GM21723 (cell line): ENCODE measurements at regions not wholly inside any gene's neighbourhood (a gene's known extent, or its start where the extent isn't known, plus 50 kb on each side); places are given as distances from the start of the nearest gene placed in this dataset.

ENCODE experiments used
- ATAC-seq: cut with Tn5 transposase; IDR thresholded peaks from one replicate; pipeline ENCODE4 v1.9.1; 2021; ENCODE audit warnings: mild to moderate bottlenecking, moderate library complexity; ENCODE audit not compliant: unreplicated experiment

DNA sequence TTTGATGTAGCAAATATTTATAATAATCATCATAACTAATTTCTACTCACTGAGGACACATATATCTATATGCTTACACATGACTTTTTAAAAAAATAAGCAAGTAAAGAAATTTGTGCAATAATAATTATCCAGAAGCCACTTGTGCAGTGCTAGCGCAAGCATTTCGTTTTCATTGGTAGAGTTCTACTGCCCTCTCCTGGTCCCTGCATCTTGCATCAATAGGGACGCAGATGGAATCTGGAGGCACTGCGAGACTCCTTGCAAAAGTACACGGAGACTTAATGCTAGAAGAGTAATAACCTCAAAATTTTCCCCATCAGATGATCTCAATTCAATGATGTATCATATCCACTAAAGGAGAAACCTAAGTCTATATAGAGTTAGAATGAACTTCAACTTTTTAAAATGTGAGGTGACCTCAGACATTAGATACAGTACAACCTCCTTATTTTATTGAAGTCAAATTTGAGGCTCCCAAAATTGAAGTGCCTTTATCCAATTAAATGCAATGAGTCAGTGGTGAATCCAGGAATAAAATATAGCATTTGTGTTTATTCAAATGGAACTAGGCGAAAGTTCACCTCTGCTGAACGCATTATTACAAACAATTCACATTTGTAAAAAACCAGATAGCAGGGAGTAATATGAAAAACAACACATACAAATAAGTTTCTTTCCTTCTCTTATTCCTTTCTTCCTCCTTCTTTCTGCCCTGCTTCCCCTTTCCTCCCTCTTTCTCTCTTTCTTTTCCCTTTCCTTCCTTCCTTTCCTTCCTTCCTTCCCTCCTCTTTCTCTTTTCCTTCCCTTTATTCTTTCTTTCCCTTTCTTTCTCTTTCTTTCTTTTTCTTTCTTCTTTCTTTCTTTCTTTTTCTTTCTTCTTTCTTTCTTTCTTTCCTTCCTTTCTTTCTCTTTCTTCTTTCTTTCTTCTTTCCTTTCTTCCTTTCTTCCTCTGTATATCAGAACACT is 450.0 kb downstream of the ANKRD50 start:
- peak; percentile 96 for ATAC-seq

- no peak for ATAC-seq
Measured at GRCh38 chr4:124265701-124266100, 446.8 kb downstream of the ANKRD50 start.

GRCh38 chr4:124266721-124267120 is 445.8 kb downstream of the ANKRD50 start:
- ATAC-seq = no peak

- ATAC-seq = no peak
Measured at GRCh38 chr4:124276461-124276860, 436.1 kb downstream of the ANKRD50 start.

DNA sequence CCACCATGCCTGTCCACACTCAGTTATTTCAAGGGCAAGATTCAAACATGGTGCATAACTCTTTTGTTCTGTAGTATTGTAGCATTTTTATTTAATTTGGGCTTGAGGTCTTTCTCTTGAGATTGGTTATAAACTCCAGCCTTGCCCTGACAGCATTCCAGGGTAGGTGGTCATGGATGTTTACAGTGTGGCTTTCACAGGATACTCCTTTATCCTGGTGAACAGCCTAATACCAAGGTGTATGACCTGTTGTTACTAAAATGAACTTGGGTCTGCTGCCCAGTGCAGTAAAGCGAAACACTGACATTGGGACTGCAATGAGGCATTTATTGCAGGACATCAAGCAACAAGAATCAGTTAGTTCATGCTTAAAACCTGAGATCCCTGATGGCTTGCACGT is 434.8 kb downstream of the ANKRD50 start:
- ATAC-seq = no peak

DNA sequence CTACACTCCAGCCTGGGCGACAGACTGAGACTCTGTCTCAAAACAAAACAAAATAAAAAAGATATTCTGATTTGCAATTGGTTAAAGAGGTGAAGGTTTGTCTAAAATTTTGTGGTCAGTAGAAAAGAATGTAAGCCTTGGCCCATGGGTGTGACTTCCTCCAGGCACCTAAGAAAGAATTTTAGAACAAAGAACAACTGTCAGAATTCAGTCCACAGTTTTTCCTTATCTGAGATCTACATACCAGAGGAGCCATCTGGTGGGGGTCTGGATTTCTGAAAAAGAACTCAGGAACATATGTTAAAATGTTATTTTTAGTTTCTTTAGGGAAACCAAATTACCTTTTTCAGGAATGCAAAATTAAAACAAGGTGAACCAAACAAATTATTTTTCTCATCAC is 434.1 kb downstream of the ANKRD50 start:
- ATAC-seq = no peak

DNA sequence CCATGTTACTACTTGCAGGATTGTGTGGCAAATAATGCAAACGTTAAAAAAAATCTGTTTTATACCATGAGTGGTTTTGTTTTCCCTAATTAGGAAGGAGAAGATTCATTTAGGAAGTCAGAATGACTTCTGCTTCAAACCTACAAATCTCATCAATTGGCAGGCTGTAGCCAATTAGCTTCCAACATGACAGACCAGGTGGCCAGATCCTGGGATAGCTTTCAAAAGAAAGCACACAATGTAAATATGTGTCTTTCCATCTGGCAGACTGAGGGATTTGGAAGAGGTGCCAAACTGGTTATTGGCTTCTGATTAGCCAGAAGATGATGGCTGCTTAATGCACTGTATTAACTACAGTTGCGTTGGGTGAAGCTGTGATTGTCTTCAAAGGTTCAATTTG is 432.8 kb downstream of the ANKRD50 start:
- no peak for ATAC-seq

DNA sequence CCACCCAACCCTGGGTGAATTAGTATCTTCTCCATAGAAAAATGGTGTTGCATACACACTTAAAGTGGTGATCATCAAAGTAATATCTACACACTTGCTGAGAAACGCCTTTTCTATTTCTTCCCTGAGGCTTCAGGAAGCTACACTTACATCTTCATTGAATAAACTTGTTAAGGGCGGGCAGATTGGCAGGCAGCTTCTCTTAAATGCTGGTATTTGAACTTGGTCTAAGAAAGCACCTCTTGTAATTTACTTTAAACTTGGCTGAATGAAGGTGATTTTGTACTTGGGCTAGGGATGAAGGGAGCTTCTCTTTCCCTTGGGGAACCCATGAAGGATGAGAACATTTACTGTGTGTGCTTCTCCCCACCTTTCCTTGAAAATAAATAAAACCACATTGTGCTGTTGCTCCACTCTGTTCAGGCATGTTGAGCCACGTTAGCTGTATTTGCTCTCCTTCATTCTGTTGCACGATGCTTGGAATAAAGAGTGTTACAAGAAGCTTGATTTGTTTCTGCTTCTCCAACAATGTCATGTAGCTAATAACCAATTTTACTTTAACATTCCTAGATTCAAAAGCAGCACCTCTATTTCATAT is 430.1 kb downstream of the ANKRD50 start:
- ATAC-seq = no peak

- ATAC-seq = no peak
Measured at GRCh38 chr4:124288706-124289486, 423.6 kb downstream of the ANKRD50 start.

- ATAC-seq = no peak
Measured at GRCh38 chr4:124290678-124291077, 421.9 kb downstream of the ANKRD50 start.

DNA sequence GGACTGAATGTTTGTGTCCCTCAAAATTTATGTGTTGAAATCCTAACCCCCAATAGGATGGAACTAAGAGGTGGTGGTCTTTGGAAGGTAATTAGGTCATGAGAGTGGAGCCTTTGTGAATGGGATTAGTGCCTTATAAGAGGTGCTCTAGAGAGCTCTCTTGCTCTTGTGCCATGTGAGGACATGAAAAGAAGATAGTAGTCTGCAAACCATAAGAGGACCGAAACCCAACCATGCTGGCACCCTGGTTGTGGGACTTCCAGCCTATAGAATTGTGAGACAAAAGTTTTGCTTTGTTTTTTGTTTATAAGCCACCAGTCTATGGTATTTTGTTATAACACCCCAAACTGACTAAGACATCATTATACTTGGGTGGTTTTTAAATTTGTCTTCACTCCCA is 417.1 kb downstream of the ANKRD50 start:
- no peak for ATAC-seq

DNA sequence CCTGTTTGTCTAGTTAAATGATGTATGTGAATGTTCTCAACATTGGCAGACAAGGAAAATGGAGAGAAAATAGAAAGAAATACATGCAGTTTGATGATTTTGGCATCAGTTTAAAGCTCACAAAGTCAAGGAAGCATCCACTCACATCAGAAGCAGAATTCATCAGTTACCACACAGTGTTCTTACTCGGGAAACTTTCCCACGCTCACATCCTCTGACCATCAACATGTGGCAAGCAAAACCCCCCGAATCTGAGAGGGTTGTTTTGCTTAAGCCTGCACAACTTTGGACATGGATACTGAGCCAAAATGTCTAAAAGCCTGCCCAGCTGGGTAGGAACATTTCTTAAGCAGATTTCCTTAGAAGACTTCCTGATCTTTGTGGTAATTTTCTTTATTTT is 407.6 kb downstream of the ANKRD50 start:
- ATAC-seq = no peak

- no peak for ATAC-seq
Measured at GRCh38 chr4:124306352-124306751, 406.2 kb downstream of the ANKRD50 start.

- ATAC-seq = no peak
Measured at GRCh38 chr4:124307143-124307542, 405.4 kb downstream of the ANKRD50 start.

GRCh38 chr4:124318292-124318691 is 394.2 kb downstream of the ANKRD50 start:
- no peak for ATAC-seq

- ATAC-seq = no peak
Measured at GRCh38 chr4:124321364-124321763, 391.2 kb downstream of the ANKRD50 start.

DNA sequence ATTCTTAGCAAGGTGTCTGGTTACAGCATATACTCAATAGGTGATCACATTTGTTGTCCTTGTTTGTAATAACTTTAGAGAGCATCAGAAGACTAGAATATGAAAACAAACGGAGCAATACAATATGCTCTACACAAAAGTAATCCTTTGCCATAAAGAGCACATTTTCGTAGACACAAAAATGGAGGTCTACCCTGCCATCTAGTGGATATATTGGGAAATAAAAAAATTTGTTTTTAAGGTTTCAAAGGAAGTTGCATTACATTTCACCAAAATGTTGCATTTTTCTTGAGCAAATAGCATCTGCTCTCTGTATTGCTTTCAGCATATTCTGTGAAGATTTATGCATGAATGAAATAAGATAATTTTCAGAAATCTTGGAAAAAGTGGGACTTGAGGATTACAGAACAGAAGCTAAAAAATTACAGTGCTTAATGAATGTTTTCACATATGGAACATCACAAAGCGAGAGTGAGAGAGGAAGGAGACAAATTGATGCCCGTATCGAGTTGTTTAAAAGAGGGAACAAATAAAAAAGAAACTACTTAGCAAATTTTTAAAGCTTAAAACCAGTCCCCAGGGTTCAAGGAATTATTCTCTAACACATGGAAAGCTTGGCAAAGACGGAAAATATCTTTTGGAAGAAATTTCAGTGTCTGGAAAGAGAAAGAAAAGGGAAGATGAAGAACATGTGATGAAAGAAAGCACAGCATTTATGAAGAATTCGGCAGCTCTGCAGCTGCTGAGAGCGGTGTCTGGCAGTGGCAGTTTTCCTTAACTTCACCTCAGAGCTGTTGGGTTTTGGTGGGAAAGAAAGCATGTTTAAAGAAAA is 390.1 kb downstream of the ANKRD50 start:
- peak; percentile 52 for ATAC-seq

- ATAC-seq = no peak
Measured at GRCh38 chr4:124325690-124326089, 386.8 kb downstream of the ANKRD50 start.

- no peak for ATAC-seq
Measured at GRCh38 chr4:124329134-124329533, 383.4 kb downstream of the ANKRD50 start.

GRCh38 chr4:124330045-124330444 is 382.5 kb downstream of the ANKRD50 start:
- no peak for ATAC-seq

GRCh38 chr4:124331781-124332180 is 380.8 kb downstream of the ANKRD50 start:
- ATAC-seq = no peak
